HepG2 (cell line): ENCODE measurements at regions not wholly inside any gene's neighbourhood (a gene's known extent, or its start where the extent isn't known, plus 50 kb on each side); places are given as distances from the start of the nearest gene placed in this dataset.

Experiments
- GTF2F1 ChIP-seq: fragments of 150-350 bp; IDR thresholded peaks from 2 replicates; pipeline ENCODE4 v1.6.1; 2014; ENCODE audit warnings: low read length
- HOXA7 ChIP-seq: sonication (generic); formaldehyde crosslinking; IDR thresholded peaks from 2 replicates; pipeline ENCODE4 v1.8.1; 2022; ENCODE audit warnings: mild to moderate bottlenecking, missing genetic modification reagents, moderate library complexity
- MED1 ChIP-seq: sonication (generic); formaldehyde crosslinking; IDR thresholded peaks from 2 replicates; pipeline ENCODE4 v1.4.0; 2020; ENCODE audit warnings: missing genetic modification reagents
- POLR2AphosphoS5 ChIP-seq: IDR thresholded peaks from 2 replicates; pipeline ENCODE4 v1.6.1; 2012; ENCODE audit warnings: low read depth, low read length
- TF ChIP-seq, protein P1 (sequence below): sonication (generic); formaldehyde crosslinking; conservative IDR thresholded peaks from 2 replicates; pipeline ENCODE4 v1.8.0; 2022; ENCODE audit warnings: mild to moderate bottlenecking, moderate library complexity, missing genetic modification reagents

DNA sequence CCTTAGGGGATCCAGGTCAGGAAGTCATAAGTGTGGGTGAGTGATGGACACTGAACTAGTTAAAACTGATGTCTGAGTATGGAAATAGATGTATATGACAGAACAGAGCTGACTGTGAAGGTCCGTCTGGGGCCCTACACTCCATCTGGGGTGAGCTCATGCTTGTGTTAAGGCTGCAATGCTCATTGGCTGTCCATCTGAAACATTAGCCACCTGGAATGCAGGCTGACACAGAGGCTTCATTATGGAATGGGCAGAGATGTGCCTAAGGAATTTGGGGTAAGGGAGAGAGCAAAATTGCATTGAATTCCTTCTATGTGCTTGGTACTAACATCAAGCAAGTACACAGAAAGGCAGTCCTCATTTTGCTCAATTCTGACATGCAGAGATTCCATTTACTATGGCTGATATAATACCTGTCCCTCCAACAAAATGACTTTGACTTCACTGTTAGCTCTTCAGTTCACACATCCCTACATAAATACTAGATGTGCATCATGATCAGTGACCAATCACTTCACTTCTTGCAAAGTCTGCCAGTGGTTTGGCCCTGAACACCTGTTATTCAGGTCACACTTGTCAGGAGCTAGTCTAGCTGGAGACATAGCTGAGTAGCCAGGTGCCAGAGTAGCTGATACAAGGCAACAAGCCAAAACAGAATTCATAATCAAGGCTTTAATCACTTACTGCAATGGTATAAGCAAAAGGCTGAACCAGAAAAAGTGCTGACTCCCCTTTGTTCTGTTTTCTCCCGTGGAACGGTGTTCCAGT, 128.9 kb upstream of the VWC2 start:
- no peak for TF ChIP-seq MED1
- TF ChIP-seq POLR2AphosphoS5: no peak
- no peak for TF ChIP-seq HOXA7 (CRISPR knock-in tag)
- TF ChIP-seq GTF2F1: no peak
- TF ChIP-seq, protein P1, sequence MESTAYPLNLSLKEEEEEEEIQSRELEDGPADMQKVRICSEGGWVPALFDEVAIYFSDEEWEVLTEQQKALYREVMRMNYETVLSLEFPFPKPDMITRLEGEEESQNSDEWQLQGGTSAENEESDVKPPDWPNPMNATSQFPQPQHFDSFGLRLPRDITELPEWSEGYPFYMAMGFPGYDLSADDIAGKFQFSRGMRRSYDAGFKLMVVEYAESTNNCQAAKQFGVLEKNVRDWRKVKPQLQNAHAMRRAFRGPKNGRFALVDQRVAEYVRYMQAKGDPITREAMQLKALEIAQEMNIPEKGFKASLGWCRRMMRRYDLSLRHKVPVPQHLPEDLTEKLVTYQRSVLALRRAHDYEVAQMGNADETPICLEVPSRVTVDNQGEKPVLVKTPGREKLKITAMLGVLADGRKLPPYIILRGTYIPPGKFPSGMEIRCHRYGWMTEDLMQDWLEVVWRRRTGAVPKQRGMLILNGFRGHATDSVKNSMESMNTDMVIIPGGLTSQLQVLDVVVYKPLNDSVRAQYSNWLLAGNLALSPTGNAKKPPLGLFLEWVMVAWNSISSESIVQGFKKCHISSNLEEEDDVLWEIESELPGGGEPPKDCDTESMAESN (CRISPR knock-in tag): no peak
